GM21717 (cell line): ENCODE measurements at regions not wholly inside any gene's neighbourhood (a gene's known extent, or its start where the extent isn't known, plus 50 kb on each side); places are given as distances from the start of the nearest gene placed in this dataset.

Source experiments
- ATAC-seq: cut with Tn5 transposase; IDR thresholded peaks from one replicate; pipeline ENCODE4 v1.9.1; 2021; ENCODE audit warnings: mild to moderate bottlenecking, moderate library complexity; ENCODE audit not compliant: unreplicated experiment

DNA sequence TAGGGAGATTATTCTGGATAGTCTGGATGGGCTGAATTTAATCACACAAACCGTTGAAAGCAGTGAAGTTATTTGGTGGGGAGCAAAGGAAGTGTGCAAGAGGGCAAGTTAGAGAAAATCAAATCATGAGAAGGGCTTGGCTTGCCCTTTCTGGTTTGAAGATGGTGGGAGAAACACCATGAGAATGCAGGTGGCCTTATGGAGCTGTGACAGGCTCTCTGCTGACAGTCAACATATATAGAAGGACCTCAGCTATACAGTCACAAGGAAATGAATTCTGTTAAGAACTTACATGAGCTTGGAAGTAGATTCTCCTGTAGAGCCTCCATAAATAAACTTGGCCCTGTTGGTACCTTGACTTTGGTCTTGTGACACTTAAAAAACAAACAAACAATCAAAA lies 72.3 kb downstream of the GMNC start:
- no peak for ATAC-seq

DNA sequence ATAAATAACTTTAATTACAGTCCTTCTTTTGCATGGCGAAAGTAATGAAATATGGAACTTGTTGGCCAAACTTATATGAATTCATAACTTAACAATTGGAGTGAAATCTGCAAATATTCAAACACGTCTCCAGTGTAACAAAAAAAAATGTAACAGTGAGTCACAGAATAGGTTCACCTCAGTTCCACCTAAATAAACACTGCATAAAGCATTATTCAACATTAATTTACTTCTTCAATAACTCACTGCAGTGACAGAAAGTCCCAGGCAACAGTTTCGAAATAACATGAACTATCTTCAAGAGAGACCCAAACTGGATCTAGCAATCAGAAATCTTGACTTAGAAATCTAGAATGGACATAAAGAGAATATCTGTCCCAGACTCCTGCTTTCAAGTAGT lies 75.6 kb downstream of the GMNC start:
- ATAC-seq: no peak

DNA sequence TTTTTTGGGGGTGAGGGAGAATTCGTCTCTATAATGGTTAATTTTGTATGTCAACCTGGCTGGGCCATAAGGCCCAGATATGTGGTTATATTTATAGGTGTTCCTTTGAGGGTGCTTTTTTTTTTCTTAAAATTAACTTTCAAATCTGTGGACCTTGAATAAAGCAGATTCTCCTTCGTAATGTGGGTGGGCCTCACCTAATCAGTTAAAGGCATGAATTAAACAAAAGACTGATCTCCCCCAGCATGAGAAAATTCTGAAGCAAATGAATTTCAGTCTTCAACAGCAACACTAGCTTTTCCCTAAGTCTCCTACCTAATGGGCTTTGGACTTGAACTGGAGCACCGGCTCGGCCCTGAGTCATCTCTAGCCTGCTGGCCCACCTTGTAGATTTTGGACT lies 77.4 kb downstream of the GMNC start:
- ATAC-seq: no peak

DNA sequence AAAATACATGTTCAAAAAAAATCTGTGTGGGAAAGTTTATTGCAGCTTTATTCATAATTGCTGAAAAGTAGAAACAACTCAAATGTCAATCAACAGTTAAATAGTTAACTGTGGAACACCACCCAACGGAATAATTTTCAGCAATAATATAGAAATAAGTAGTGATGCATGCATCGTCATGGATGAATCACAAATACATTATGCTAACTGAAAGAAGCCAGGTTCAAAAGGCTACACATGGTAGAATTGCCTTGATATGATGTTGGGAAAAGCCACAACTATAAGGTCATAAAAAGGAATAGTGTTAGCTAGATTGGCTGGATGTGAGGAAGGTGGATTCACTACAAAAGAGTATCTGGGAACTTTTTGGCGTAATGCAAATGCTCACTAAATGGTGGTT lies 82.0 kb downstream of the GMNC start:
- ATAC-seq: no peak

DNA sequence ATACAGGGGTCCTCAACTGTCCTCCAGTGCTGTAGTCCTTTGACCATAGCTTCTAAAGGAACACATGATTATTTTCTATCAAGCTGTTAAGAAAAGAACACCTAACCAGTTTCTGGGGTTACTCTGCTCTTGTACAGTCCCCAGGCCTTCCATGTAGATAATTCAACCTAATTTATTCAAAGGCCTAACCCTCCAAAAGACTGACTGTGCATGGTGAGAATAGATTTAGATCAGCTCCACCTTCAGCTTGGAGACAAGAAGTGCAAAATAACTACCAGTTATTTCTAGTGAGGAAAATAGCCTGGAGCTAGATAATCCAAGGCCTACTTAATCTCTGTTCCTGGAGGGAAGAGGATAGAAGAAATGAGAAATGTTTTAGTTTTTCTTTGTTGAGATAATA lies 87.9 kb downstream of the GMNC start:
- ATAC-seq: no peak

GRCh38 chr3:190773948-190774347 lies 88.5 kb downstream of the GMNC start:
- ATAC-seq: no peak

- no peak for ATAC-seq
Measured at GRCh38 chr3:190772831-190773230, 89.7 kb downstream of the GMNC start.

GRCh38 chr3:190768891-190769290 lies 93.6 kb downstream of the GMNC start:
- ATAC-seq: no peak

DNA sequence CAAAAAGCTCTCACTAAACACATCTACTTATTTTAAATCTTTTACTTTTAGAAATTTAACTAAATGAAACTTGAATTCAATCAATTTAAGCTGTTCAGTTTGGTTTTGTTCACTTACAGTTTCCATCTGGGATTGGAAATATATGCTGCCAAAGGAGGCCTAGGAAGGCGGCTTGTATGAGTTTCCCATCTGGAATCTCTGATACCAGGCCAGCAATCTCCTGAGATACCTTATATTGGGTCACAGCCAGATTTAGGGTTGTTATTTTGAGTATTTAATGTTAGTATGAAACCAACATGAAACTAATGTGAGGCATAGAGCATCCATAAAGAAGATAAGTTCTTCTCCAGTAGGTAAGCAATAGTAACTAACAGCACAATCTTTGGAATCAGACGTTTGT lies 94.6 kb downstream of the GMNC start:
- no peak for ATAC-seq

GRCh38 chr3:190764231-190765134 lies 98.0 kb downstream of the GMNC start:
- no peak for ATAC-seq

GRCh38 chr3:190762801-190763200 lies 99.7 kb downstream of the GMNC start:
- ATAC-seq: no peak

GRCh38 chr3:190747571-190747970 lies 114.9 kb downstream of the GMNC start:
- ATAC-seq: no peak

- ATAC-seq: no peak
Measured at GRCh38 chr3:190746986-190747385, 115.5 kb downstream of the GMNC start.

GRCh38 chr3:190746531-190746930 lies 116.0 kb downstream of the GMNC start:
- no peak for ATAC-seq

GRCh38 chr3:190741788-190742187 lies 120.7 kb downstream of the GMNC start:
- ATAC-seq: no peak

- ATAC-seq: no peak
Measured at GRCh38 chr3:190739641-190740185, 122.8 kb downstream of the GMNC start.

DNA sequence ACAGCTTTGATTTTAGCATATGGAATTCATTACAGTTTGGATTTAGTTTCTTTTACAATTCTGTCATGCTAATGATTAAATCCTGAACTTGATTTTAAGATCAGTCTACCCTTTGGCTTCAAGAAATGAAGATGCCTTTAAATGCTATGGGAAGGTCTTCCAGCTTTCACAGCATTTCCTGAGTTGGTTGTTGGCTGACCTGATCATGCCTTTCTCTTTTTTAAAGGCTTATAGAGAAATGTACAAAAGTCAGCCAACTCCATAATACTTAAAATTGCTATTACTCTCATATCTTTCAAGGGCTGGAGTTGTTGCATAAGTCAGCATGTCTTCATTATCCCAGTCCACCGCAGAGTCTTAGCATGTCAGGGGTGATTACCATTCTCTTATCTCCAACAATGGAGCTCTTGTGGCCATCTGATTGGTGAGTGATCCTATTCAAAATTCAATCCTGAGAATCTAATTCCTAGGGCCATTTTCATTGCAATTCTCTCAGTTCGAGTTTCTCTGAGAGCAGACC lies 123.8 kb downstream of the GMNC start:
- ATAC-seq: no peak

GRCh38 chr3:190737446-190737845 lies 125.0 kb downstream of the GMNC start:
- no peak for ATAC-seq

DNA sequence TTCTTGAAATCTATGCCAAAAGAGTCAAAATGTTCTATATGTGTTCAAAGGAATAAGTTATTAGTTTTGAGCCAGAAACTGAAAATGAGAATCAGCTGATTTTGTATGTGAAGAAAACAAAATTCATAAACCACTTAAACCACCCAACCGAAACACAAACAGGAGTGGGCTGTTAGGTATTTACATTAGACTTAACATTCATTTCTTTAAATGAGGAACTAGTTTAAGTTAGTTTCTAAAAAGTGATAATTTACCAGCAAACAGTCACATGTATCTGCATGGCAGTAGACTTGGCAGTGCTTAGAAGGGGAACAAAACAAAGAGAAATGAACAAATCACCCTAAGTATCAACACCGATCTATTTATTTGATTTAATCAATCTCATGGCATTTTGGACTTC lies 128.0 kb downstream of the GMNC start:
- peak; percentile 51 for ATAC-seq

DNA sequence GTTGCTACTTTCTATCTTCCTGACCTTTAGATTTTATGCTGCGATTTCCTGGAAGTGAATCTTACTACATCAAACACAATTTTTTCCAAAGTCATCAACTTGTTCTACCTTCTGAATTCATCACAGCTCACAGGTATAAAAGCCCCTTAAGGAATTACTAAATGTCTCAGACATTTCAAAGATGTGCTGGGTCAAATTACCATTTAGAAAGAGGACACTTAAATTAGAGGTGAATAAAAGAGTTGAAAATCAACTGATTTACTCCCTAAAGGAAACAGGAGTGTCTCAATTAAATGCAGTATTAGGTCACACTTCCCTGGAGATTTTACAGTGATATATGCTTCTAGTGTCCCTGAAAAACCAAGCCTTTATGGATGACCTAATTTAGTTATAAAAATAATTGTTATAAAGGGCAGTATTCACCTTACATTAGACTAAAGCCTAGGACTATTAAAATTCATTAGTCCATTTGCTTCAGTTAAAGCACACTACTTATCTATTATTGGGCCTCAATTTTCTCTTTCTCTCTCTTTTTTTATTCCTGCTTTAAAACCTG lies 128.8 kb downstream of the GMNC start:
- no peak for ATAC-seq

- ATAC-seq: no peak
Measured at GRCh38 chr3:190731596-190731995, 130.9 kb downstream of the GMNC start.
